ENCODE measurements at regions not wholly inside any gene's neighbourhood (a gene's known extent, or its start where the extent isn't known, plus 50 kb on each side); places are given as distances from the start of the nearest gene placed in this dataset.

- no peak for TF ChIP-seq TEAD1 (CRISPR knock-in tag; IDR thresholded peaks at IDR 0.05)
- TF ChIP-seq CTCF (IDR thresholded peaks at IDR 0.05), result no peak
- no peak for TF ChIP-seq FOXP1 (CRISPR knock-in tag; IDR thresholded peaks at IDR 0.05; ENCODE audit: borderline replicate concordance)
- no peak for TF ChIP-seq ZBTB43 (CRISPR knock-in tag; IDR thresholded peaks at IDR 0.05)
- TF ChIP-seq TCF7 (CRISPR knock-in tag; IDR thresholded peaks at IDR 0.05; ENCODE audit: low read depth), result no peak
- TF ChIP-seq USF2 (CRISPR knock-in tag; IDR thresholded peaks at IDR 0.05), result no peak
- no peak for TF ChIP-seq ZNF671 (CRISPR knock-in tag; IDR thresholded peaks at IDR 0.05)
- no peak for TF ChIP-seq MLX (CRISPR knock-in tag; IDR thresholded peaks at IDR 0.05)
- TF ChIP-seq NR3C1 (CRISPR knock-in tag; conservative IDR thresholded peaks at IDR 0.05; ENCODE audit: low read depth), result no peak
- TF ChIP-seq NR2C2 (CRISPR knock-in tag; IDR thresholded peaks at IDR 0.05), result no peak
These were observed 641.1 kb downstream of the RAPGEF2 start for GRCh38 chr4:159743971-159744370.

Data from WTC11 (cell line).